MM.1S (cell line): ENCODE measurements at regions not wholly inside any gene's neighbourhood (a gene's known extent, or its start where the extent isn't known, plus 50 kb on each side); places are given as distances from the start of the nearest gene placed in this dataset.

Experiments
- DNase-seq: peaks from one replicate; pipeline ENCODE4 v3.0.0-alpha.2; 2015
- H2AFZ ChIP-seq: fragments of 300-600 bp; sonication (generic); 2 replicates; pipeline ENCODE4 v1.6.0; 2016; ENCODE audit warnings: antibody characterized with exemption, low read length
- H3F3A ChIP-seq: fragments of 300-600 bp; sonication (generic); 2 replicates; pipeline ENCODE4 v1.6.1; 2016; ENCODE audit warnings: mild to moderate bottlenecking, antibody characterized with exemption, low read length, moderate library complexity, mixed read lengths; ENCODE audit not compliant: insufficient read depth
- H3K27ac ChIP-seq: fragments of 300-600 bp; sonication (generic); 2 replicates; pipeline ENCODE4 v1.5.1; 2016; ENCODE audit warnings: mild to moderate bottlenecking, low read length
- H3K27me3 ChIP-seq: fragments of 300-600 bp; sonication (generic); replicated peaks from 2 replicates; pipeline ENCODE4 v1.6.0; 2016; ENCODE audit warnings: low read length; ENCODE audit not compliant: insufficient read depth
- H3K36me3 ChIP-seq: fragments of 300-600 bp; sonication (generic); replicated peaks from 2 replicates; pipeline ENCODE4 v1.6.1; 2016; ENCODE audit warnings: mild to moderate bottlenecking, low read length, mixed read lengths; ENCODE audit not compliant: insufficient read depth
- H3K4me1 ChIP-seq: fragments of 300-600 bp; sonication (generic); 2 replicates; pipeline ENCODE4 v1.6.1; 2016; ENCODE audit warnings: low read length, mixed read lengths
- H3K4me2 ChIP-seq: fragments of 300-600 bp; sonication (generic); 2 replicates; pipeline ENCODE4 v1.6.0; 2016; ENCODE audit warnings: low read depth, low read length
- H3K4me3 ChIP-seq: fragments of 300-600 bp; sonication (generic); 2 replicates; pipeline ENCODE4 v1.5.1; 2016; ENCODE audit warnings: low read length, mixed read lengths
- H3K79me2 ChIP-seq: fragments of 300-600 bp; sonication (generic); 2 replicates; pipeline ENCODE4 v1.6.1; 2016; ENCODE audit warnings: mixed run types, low read length, mixed read lengths
- H3K9ac ChIP-seq: fragments of 300-600 bp; sonication (generic); 2 replicates; pipeline ENCODE4 v1.6.1; 2016; ENCODE audit warnings: low read length, mixed read lengths
- H3K9me2 ChIP-seq: fragments of 300-600 bp; sonication (generic); replicated peaks from 2 replicates; pipeline ENCODE4 v1.6.1; 2016; ENCODE audit warnings: mild to moderate bottlenecking, low read length, mixed read lengths; ENCODE audit not compliant: insufficient read depth
- H3K9me3 ChIP-seq: fragments of 300-600 bp; sonication (generic); replicated peaks from 2 replicates; pipeline ENCODE4 v1.6.1; 2016; ENCODE audit warnings: mild to moderate bottlenecking, low read length, mixed read lengths; ENCODE audit not compliant: insufficient read depth
- H4K20me1 ChIP-seq: fragments of 300-600 bp; sonication (generic); 2 replicates; pipeline ENCODE4 v1.6.1; 2016; ENCODE audit warnings: mild to moderate bottlenecking, low read length, moderate library complexity, mixed read lengths; ENCODE audit not compliant: insufficient read depth
- EZH2 ChIP-seq: fragments of 300-600 bp; sonication (generic); optimal IDR thresholded peaks from 2 replicates; pipeline ENCODE3; 2017; ENCODE audit warnings: low read depth, mild to moderate bottlenecking, antibody characterized with exemption, low read length, mixed read lengths
- EZH2phosphoT487 ChIP-seq: fragments of 300-600 bp; sonication (generic); IDR thresholded peaks from 2 replicates; pipeline ENCODE4 v1.6.1; 2018; ENCODE audit warnings: antibody characterized with exemption, low read length
- TF ChIP-seq, protein P1 (sequence below): fragments of 300-600 bp; sonication (generic); IDR thresholded peaks from 2 replicates; pipeline ENCODE4 v1.5.1; 2016; ENCODE audit warnings: antibody characterized with exemption, low read length, mixed read lengths

DNA sequence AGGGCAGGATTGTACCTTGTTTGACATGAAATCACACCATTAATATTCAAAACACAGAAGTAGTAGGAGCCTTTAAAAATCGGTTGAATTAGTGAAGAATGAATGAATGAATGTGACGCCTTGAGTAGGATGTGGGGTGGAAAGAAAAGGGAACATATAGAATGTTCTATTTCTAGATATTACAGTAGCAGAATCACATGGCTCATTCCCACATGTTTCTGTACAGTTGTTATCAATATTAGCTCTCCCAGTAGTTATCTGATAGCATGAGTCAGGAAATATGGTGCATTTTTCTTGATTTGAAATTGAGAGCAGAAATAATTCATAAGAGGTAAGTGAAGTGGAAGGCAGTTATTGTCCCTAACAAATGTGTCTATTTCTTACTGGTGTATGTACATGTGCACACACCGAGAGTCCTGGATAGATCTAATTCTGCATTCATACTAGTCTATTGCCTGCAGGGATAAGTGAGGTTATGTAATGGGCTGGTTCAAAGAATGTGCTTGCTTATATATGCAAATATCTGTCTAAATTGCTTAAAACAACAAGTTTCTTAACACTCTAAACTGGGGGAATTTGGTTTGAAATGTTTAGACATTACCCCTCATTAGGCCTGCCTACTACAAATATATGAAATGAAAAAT is 245.4 kb downstream of the EFCAB11 start:
- Histone ChIP-seq H3K27ac (no peak overlapping the region), H3K9me2 (no peaks in the 10 kb centered on the region), H3F3A (no peaks in the 10 kb centered on the region), H3K4me3 (no peak overlapping the region), H3K4me1 (no peaks in the 10 kb centered on the region), H3K9me3 (no peaks in the 10 kb centered on the region), H4K20me1 (no peaks in the 10 kb centered on the region), H3K4me2 (no peak overlapping the region), H3K36me3 (no peaks in the 10 kb centered on the region), H3K79me2 (no peaks in the 10 kb centered on the region), H2AFZ (no peak overlapping the region), H3K27me3 (no peaks in the 10 kb centered on the region), H3K9ac (no peak overlapping the region)
- DNase-seq: no peak
- TF ChIP-seq EZH2phosphoT487 (no peak), EZH2 (no peak)
- TF ChIP-seq, protein P1, sequence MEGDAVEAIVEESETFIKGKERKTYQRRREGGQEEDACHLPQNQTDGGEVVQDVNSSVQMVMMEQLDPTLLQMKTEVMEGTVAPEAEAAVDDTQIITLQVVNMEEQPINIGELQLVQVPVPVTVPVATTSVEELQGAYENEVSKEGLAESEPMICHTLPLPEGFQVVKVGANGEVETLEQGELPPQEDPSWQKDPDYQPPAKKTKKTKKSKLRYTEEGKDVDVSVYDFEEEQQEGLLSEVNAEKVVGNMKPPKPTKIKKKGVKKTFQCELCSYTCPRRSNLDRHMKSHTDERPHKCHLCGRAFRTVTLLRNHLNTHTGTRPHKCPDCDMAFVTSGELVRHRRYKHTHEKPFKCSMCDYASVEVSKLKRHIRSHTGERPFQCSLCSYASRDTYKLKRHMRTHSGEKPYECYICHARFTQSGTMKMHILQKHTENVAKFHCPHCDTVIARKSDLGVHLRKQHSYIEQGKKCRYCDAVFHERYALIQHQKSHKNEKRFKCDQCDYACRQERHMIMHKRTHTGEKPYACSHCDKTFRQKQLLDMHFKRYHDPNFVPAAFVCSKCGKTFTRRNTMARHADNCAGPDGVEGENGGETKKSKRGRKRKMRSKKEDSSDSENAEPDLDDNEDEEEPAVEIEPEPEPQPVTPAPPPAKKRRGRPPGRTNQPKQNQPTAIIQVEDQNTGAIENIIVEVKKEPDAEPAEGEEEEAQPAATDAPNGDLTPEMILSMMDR: no peak

DNA sequence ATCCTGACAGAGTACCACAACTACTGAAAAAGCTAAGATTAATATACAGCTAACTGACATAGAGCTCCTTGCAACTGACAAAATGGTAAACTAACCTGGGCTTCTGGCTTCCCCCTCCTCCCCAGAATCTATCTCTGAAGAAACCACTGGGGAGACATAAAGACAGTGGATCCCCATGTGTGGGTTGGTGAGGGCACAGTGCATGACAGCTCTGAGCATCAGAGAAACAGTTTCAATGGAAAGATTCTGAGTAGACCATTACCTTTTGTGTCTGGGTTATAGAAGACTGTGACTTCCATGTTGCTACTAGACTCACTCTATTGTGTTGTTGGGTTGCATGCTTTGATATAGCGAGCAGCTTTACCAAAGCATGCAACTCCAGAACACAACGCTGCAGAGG is 247.4 kb downstream of the EFCAB11 start:
- TF ChIP-seq EZH2phosphoT487 (no peak), EZH2 (no peak)
- TF ChIP-seq, protein P1: no peak
- Histone ChIP-seq H3K27me3 (no peaks in the 10 kb centered on the region), H3K9me3 (no peaks in the 10 kb centered on the region), H2AFZ (no peak overlapping the region), H3K79me2 (no peaks in the 10 kb centered on the region), H3K36me3 (no peaks in the 10 kb centered on the region), H3F3A (no peaks in the 10 kb centered on the region), H3K4me3 (no peak overlapping the region), H4K20me1 (no peaks in the 10 kb centered on the region), H3K4me2 (no peak overlapping the region), H3K4me1 (no peaks in the 10 kb centered on the region), H3K9me2 (no peaks in the 10 kb centered on the region), H3K27ac (no peak overlapping the region), H3K9ac (no peak overlapping the region)
- DNase-seq: no peak

DNA sequence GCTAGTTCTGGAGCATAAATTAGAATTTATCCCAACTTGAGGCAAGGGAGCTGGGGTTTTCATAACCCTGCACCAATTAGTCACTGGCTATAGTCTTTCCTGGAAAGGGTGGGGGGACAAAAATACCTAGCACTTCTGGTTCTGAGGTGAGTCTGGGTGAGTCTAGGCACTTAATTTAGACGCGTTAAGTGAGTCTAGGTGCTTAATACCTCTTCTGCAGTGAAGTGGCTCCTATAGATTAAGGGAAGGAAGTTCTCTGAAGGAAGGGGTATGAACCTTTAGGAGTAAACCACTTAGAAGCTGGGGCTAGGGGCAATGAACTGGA is 251.7 kb downstream of the EFCAB11 start:
- Histone ChIP-seq H3K9ac (no peak overlapping the region), H2AFZ (no peak overlapping the region), H3F3A (no peaks in the 10 kb centered on the region), H4K20me1 (no peaks in the 10 kb centered on the region), H3K9me2 (no peaks in the 10 kb centered on the region), H3K4me1 (0 out of 2 replicates have a peak, but pooled peaks cover 4% of the 10 kb centered on the region), H3K9me3 (no peaks in the 10 kb centered on the region), H3K27me3 (no peaks in the 10 kb centered on the region), H3K79me2 (no peaks in the 10 kb centered on the region), H3K36me3 (no peaks in the 10 kb centered on the region), H3K4me3 (no peak overlapping the region), H3K27ac (no peak overlapping the region), H3K4me2 (no peak overlapping the region)
- TF ChIP-seq, protein P1: no peak
- no peak for TF ChIP-seq EZH2phosphoT487
- TF ChIP-seq EZH2: no peak
- DNase-seq: no peak
